H1 (cell line): ENCODE measurements at regions not wholly inside any gene's neighbourhood (a gene's known extent, or its start where the extent isn't known, plus 50 kb on each side); places are given as distances from the start of the nearest gene placed in this dataset.

ENCODE experiments used
- CTCF ChIA-PET: fragments of 300-600 bp; sonication (Branson Sonifier 250); formaldehyde crosslinking; loops from one replicate; lab custom pipeline; 2021; ENCODE audit not compliant: partially characterized antibody; lab: Charles Lee
- POLR2A ChIA-PET: fragments of 300-600 bp; sonication (Branson Sonifier 250); formaldehyde crosslinking; loops from one replicate; lab custom pipeline; 2021; ENCODE audit warnings: inconsistent platforms; ENCODE audit not compliant: partially characterized antibody; lab: Charles Lee
- DNase-seq, 2 experiments: peaks; one replicate each; pipeline versions ENCODE4 v3.0.0 to v3.0.0-alpha.2; 2010 to 2022; ENCODE audit warnings: low spot score in 2 of 2, low read depth in 1 of 2, mixed read lengths in 1 of 2
- FAIRE-seq: peaks from 2 replicates; lab custom pipeline; 2011; peaks lifted over from hg19 to GRCh38; lab: Jason Lieb, UNC
- H2AFZ ChIP-seq: 2 replicates; pipeline ENCODE4 v1.8.1; 2012; ENCODE audit warnings: low read length, inconsistent platforms
- H2AK5ac ChIP-seq: 2 replicates; pipeline ENCODE4 v1.6.1; 2013; ENCODE audit warnings: low read depth, low read length
- H2BK120ac ChIP-seq: replicated peaks from 2 replicates; pipeline ENCODE3; 2013; ENCODE audit warnings: low read depth, low read length, inconsistent platforms
- H2BK12ac ChIP-seq: 2 replicates; pipeline ENCODE4 v1.6.1; 2013; ENCODE audit warnings: low read depth, low read length
- H2BK15ac ChIP-seq: 2 replicates; pipeline ENCODE4 v1.6.1; 2013; ENCODE audit warnings: low read length
- H2BK20ac ChIP-seq: 2 replicates; pipeline ENCODE4 v1.6.1; 2013; ENCODE audit warnings: low read length
- H2BK5ac ChIP-seq: 2 replicates; pipeline ENCODE4 v1.6.1; 2013; ENCODE audit warnings: low read depth, low read length
- H3K14ac ChIP-seq: 2 replicates; pipeline ENCODE4 v1.6.1; 2013; ENCODE audit warnings: inconsistent platforms; ENCODE audit not compliant: insufficient read length
- H3K18ac ChIP-seq: 2 replicates; pipeline ENCODE4 v1.6.1; 2013; ENCODE audit warnings: low read length; ENCODE audit errors: extremely low read depth
- H3K23ac ChIP-seq: 2 replicates; pipeline ENCODE4 v1.6.1; 2013; ENCODE audit warnings: inconsistent platforms; ENCODE audit not compliant: insufficient read length
- H3K23me2 ChIP-seq: 2 replicates; pipeline ENCODE4 v1.6.1; 2013; ENCODE audit warnings: low read depth, low read length
- H3K27ac ChIP-seq: 2 replicates; pipeline ENCODE4 v1.6.1; 2011; ENCODE audit warnings: low read depth, low read length, inconsistent platforms
- H3K27me3 ChIP-seq, 4 experiments: replicated peaks in 1 of 4; 1 replicate in 1 of 4; 2 replicates in 3 of 4; pipeline versions ENCODE4 v1.6.1 to v1.8.1; 2011 to 2013; ENCODE audit warnings: low read length in 3 of 4, mild to moderate bottlenecking in 3 of 4, inconsistent platforms in 2 of 4, mixed read lengths in 2 of 4, moderate library complexity in 1 of 4; ENCODE audit not compliant: control insufficient read depth in 3 of 4, insufficient read depth in 3 of 4; ENCODE audit errors: extremely low read depth in 1 of 4
- H3K36me3 ChIP-seq, 4 experiments: 2 replicates each; pipeline versions ENCODE4 v1.6.1 to v1.8.1; 2011 to 2013; ENCODE audit warnings: mild to moderate bottlenecking in 4 of 4, low read length in 3 of 4, moderate library complexity in 2 of 4, control low read depth in 1 of 4, inconsistent platforms in 1 of 4; ENCODE audit not compliant: insufficient read depth in 4 of 4, control insufficient read depth in 2 of 4
- H3K4ac ChIP-seq: replicated peaks from 2 replicates; pipeline ENCODE3; 2013; ENCODE audit warnings: low read length, low read depth, mixed read lengths, inconsistent platforms; ENCODE audit not compliant: insufficient read length
- H3K4me1 ChIP-seq, 4 experiments: replicated peaks in 1 of 4; 1 replicate in 1 of 4; 2 replicates in 3 of 4; pipeline versions ENCODE4 v1.6.1 to v1.8.1; 2011 to 2013; ENCODE audit warnings: low read length in 3 of 4, inconsistent platforms in 2 of 4, mixed read lengths in 1 of 4; ENCODE audit not compliant: insufficient read depth in 4 of 4, control insufficient read depth in 3 of 4
- H3K4me2 ChIP-seq, 2 experiments: 2 replicates each; pipeline versions ENCODE4 v1.6.1 to v1.8.1; 2011 to 2013; ENCODE audit warnings: low read depth in 2 of 2, low read length in 2 of 2, control low read depth in 1 of 2, inconsistent platforms in 1 of 2, mild to moderate bottlenecking in 1 of 2; ENCODE audit not compliant: insufficient read depth in 1 of 2
- H3K4me3 ChIP-seq, 4 experiments: fragments of 200-600, 300-600 bp in 1 of 4; sonication (generic), shearing (Covaris generic), sonication (Bioruptor Twin) in 1 of 4; 2 replicates each; pipeline versions ENCODE4 v1.5.1 to v1.8.1; 2011 to 2016; ENCODE audit warnings: low read length in 4 of 4, low read depth in 3 of 4, control low read depth in 2 of 4, inconsistent platforms in 2 of 4, mild to moderate bottlenecking in 2 of 4, mixed read lengths in 1 of 4, moderate library complexity in 1 of 4; ENCODE audit not compliant: insufficient read depth in 2 of 4; ENCODE audit errors: extremely low read depth in 1 of 4
- H3K56ac ChIP-seq: replicated peaks from 2 replicates; pipeline ENCODE3; 2013; ENCODE audit warnings: low read depth, mild to moderate bottlenecking, mixed read lengths, low read length, inconsistent platforms; ENCODE audit not compliant: insufficient read length
- H3K79me1 ChIP-seq: 2 replicates; pipeline ENCODE4 v1.6.1; 2013; ENCODE audit warnings: low read depth, low read length, control low read depth
- H3K79me2 ChIP-seq, 2 experiments: 2 replicates each; pipeline versions ENCODE4 v1.6.1 to v1.8.1; 2012 to 2013; ENCODE audit warnings: low read length in 2 of 2, mild to moderate bottlenecking in 2 of 2, inconsistent platforms in 1 of 2; ENCODE audit not compliant: insufficient read depth in 2 of 2, control insufficient read depth in 1 of 2
- H3K9ac ChIP-seq, 4 experiments: replicated peaks in 1 of 4; 1 replicate in 1 of 4; 2 replicates in 3 of 4; pipeline versions ENCODE4 v1.6.1 to v1.8.1; 2011 to 2013; ENCODE audit warnings: low read depth in 3 of 4, low read length in 3 of 4, control low read depth in 2 of 4, mild to moderate bottlenecking in 2 of 4, moderate library complexity in 2 of 4, inconsistent platforms in 1 of 4; ENCODE audit errors: extremely low read depth in 1 of 4
- H3K9me3 ChIP-seq, 2 experiments: 2 replicates each; pipeline versions ENCODE4 v1.6.1 to v1.8.1; 2012 to 2013; ENCODE audit warnings: mild to moderate bottlenecking in 2 of 2, moderate library complexity in 2 of 2, control low read depth in 1 of 2, inconsistent platforms in 1 of 2, low read depth in 1 of 2, low read length in 1 of 2, mixed read lengths in 1 of 2; ENCODE audit not compliant: insufficient read depth in 2 of 2
- H4K20me1 ChIP-seq, 2 experiments: replicated peaks in 1 of 2; 2 replicates each; pipeline versions ENCODE3 to v1.8.1; 2011 to 2013; ENCODE audit warnings: inconsistent platforms in 2 of 2, low read length in 2 of 2, mild to moderate bottlenecking in 1 of 2; ENCODE audit not compliant: insufficient read depth in 2 of 2, control insufficient read depth in 1 of 2
- H4K5ac ChIP-seq: 2 replicates; pipeline ENCODE4 v1.6.1; 2013; ENCODE audit warnings: low read length, low read depth, mixed read lengths, inconsistent platforms; ENCODE audit not compliant: insufficient read length
- H4K8ac ChIP-seq: 2 replicates; pipeline ENCODE4 v1.8.0; 2013; ENCODE audit warnings: mild to moderate bottlenecking, moderate library complexity, low read length, inconsistent platforms; ENCODE audit not compliant: insufficient read depth; ENCODE audit errors: extremely low read depth
- H4K91ac ChIP-seq: replicated peaks from 2 replicates; pipeline ENCODE3; 2013; ENCODE audit warnings: low read length, mixed read lengths, inconsistent platforms; ENCODE audit not compliant: insufficient read length
- BACH1 ChIP-seq: IDR thresholded peaks from 2 replicates; pipeline ENCODE4 v1.6.1; 2012; ENCODE audit warnings: low read length, improper control_type of control experiment
- BCL11A ChIP-seq, 2 experiments: IDR thresholded peaks; one replicate each; pipeline ENCODE4 v1.6.1; 2011; ENCODE audit warnings: low read depth in 2 of 2, low read length in 2 of 2, mild to moderate bottlenecking in 2 of 2
- CBX8 ChIP-seq: fragments of 300-800, 300-1000 bp; sonication (generic); IDR thresholded peaks from 2 replicates; pipeline ENCODE4 v1.7.1; 2016; ENCODE audit warnings: low read depth, low read length, borderline replicate concordance
- EP300 ChIP-seq, 2 experiments: IDR thresholded peaks; 1 replicate in 1 of 2; 2 replicates in 1 of 2; pipeline ENCODE4 v1.6.1; 2011 to 2012; ENCODE audit warnings: low read depth in 2 of 2, low read length in 2 of 2, mild to moderate bottlenecking in 2 of 2, borderline replicate concordance in 1 of 2, inconsistent platforms in 1 of 2, moderate library complexity in 1 of 2
- GTF2F1 ChIP-seq: IDR thresholded peaks from 2 replicates; pipeline ENCODE4 v1.6.1; 2012; ENCODE audit warnings: low read depth, low read length, improper control_type of control experiment, borderline replicate concordance
- JUND ChIP-seq: IDR thresholded peaks from 2 replicates; pipeline ENCODE4 v1.6.1; 2011; ENCODE audit warnings: mild to moderate bottlenecking, improper control_type of control experiment, low read length
- KDM1A ChIP-seq: fragments of 200-600, 300-600 bp; sonication (generic); IDR thresholded peaks from 2 replicates; pipeline ENCODE4 v1.7.1; 2016; ENCODE audit warnings: mild to moderate bottlenecking, low read length, borderline replicate concordance
- MAFK ChIP-seq: IDR thresholded peaks from 2 replicates; pipeline ENCODE4 v1.6.1; 2012; ENCODE audit warnings: low read depth, mild to moderate bottlenecking, improper control_type of control experiment, low read length
- NANOG ChIP-seq: IDR thresholded peaks from 2 replicates; pipeline ENCODE4 v1.6.1; 2011; ENCODE audit warnings: low read length, low read depth, mild to moderate bottlenecking, inconsistent platforms; ENCODE audit not compliant: insufficient read depth, poor library complexity, severe bottlenecking
- POU5F1 ChIP-seq: IDR thresholded peaks from 2 replicates; pipeline ENCODE4 v1.6.1; 2011; ENCODE audit warnings: low read depth, mild to moderate bottlenecking, low read length, moderate library complexity
- RBBP5 ChIP-seq: IDR thresholded peaks from 2 replicates; pipeline ENCODE4 v1.7.1; 2012; ENCODE audit warnings: low read depth, mild to moderate bottlenecking, inconsistent platforms, low read length, moderate library complexity, borderline replicate concordance
- RFX5 ChIP-seq: IDR thresholded peaks from 2 replicates; pipeline ENCODE4 v1.6.1; 2011; ENCODE audit warnings: low read depth, low read length, improper control_type of control experiment, borderline replicate concordance
- TBP ChIP-seq: IDR thresholded peaks from 2 replicates; pipeline ENCODE4 v1.6.1; 2011; ENCODE audit warnings: low read depth, low read length, improper control_type of control experiment
- YY1 ChIP-seq: IDR thresholded peaks from 2 replicates; pipeline ENCODE4 v1.6.1; 2011; ENCODE audit warnings: low read depth, mild to moderate bottlenecking, low read length
- WGBS, 2 experiments: shearing (Covaris generic) in 1 of 2; methylation state at CpG; one replicate each; pipeline versions ENCODE4 v1.1.6 to v1.1.7; 2013 to 2015; ENCODE audit warnings: low lambda C conversion rate in 2 of 2, mixed read lengths in 2 of 2, inconsistent platforms in 1 of 2, low coverage in 1 of 2, missing lambda C conversion rate in 1 of 2; ENCODE audit not compliant: insufficient replicate concordance in 2 of 2, insufficient coverage in 1 of 2, insufficient read length in 1 of 2; ENCODE audit errors: extremely low coverage in 1 of 2, missing lambda C conversion rate in 1 of 2; 5-methylcytosine and 5-hydroxymethylcytosine counted together
- TF ChIP-seq, protein P1 (sequence below): IDR thresholded peaks from 2 replicates; pipeline ENCODE4 v1.6.1; 2011; ENCODE audit warnings: low read depth, mild to moderate bottlenecking, low read length; ENCODE audit not compliant: insufficient read depth

DNA sequence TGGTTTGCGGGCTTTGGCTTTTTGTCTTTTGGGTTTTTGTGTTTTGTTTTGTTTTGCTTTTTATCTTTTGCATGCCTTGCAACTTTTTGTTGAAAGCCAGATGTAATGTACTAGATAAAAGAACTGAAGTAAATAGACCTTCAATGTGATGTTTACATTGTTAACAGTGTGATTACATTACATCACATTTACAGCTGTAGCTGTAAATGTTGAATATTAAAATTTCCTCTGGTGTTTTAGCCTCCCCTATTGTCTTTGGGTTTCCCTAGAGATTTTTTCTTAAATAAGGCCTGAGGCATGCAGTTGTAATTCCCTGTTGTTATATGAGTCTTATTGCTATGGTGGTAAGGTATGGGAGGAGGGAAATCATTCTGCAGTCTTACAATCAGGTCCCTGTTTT is 275.0 kb downstream of the PARM1 start:
- CTCF ChIA-PET, result no interaction called here
- no peak overlapping the region for H2BK5ac ChIP-seq
- WGBS, 2 experiments, result 100% methylated on average over 1 of the region's 1 CpG; no CpG with 5 or more reads in 1 of the 2 experiments
- TF ChIP-seq JUND, result no peak
- no peak for TF ChIP-seq BACH1
- TF ChIP-seq NANOG, result no peak
- TF ChIP-seq TBP, result no peak
- no peak for TF ChIP-seq GTF2F1
- no peak for TF ChIP-seq MAFK
- no peak for TF ChIP-seq CBX8
- TF ChIP-seq EP300 (IDR thresholded peaks at IDR 0.05; ENCODE audit: borderline replicate concordance in 1 of 2, low read depth in 2 of 2, low read length in 2 of 2), result no peak
- no peak for TF ChIP-seq YY1
- TF ChIP-seq BCL11A (IDR thresholded peaks at IDR 0.05; ENCODE audit: low read depth in 2 of 2, low read length in 2 of 2), result no peak
- TF ChIP-seq KDM1A, result no peak
- no peak for TF ChIP-seq RBBP5
- TF ChIP-seq, protein P1, sequence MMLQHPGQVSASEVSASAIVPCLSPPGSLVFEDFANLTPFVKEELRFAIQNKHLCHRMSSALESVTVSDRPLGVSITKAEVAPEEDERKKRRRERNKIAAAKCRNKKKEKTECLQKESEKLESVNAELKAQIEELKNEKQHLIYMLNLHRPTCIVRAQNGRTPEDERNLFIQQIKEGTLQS, result no peak
- TF ChIP-seq POU5F1, result no peak
- no peak for TF ChIP-seq RFX5

More for the DNA sequence above, 275.0 kb downstream of the PARM1 start:
- H2AK5ac ChIP-seq, result no peak overlapping the region
- no peaks in the 10 kb centered on the region for H3K36me3 ChIP-seq
- no peak overlapping the region for H3K27ac ChIP-seq
- no peak overlapping the region for H2BK15ac ChIP-seq
- no peaks in the 10 kb centered on the region for H3K79me2 ChIP-seq
- no peak overlapping the region for H2BK120ac ChIP-seq
- H3K9ac ChIP-seq, result no peak overlapping the region
- H4K8ac ChIP-seq, result no peak overlapping the region
- POLR2A ChIA-PET, result no interaction called here
- no peak overlapping the region for H2BK12ac ChIP-seq
- H3K23me2 ChIP-seq, result no peaks in the 10 kb centered on the region
- no peak overlapping the region for H3K56ac ChIP-seq
- FAIRE-seq (no peak), DNase-seq (no peak)
- H3K4ac ChIP-seq, result no peak overlapping the region
- H2AFZ ChIP-seq, result no peak overlapping the region
- no peak overlapping the region for H3K4me2 ChIP-seq
- H3K79me1 ChIP-seq, result no peaks in the 10 kb centered on the region
- H3K4me3 ChIP-seq, result no peak overlapping the region
- no peak overlapping the region for H2BK20ac ChIP-seq
- no peaks in the 10 kb centered on the region for H3K27me3 ChIP-seq
- H3K23ac ChIP-seq, result no peak overlapping the region
- no peaks in the 10 kb centered on the region for H3K9me3 ChIP-seq
- H3K14ac ChIP-seq, result no peak overlapping the region
- H4K20me1 ChIP-seq, result no peaks in the 10 kb centered on the region
- H4K5ac ChIP-seq, result no peak overlapping the region
- no peak overlapping the region for H3K18ac ChIP-seq
- no peak overlapping the region for H4K91ac ChIP-seq
- H3K4me1 ChIP-seq, result no peaks in the 10 kb centered on the region
